ENCODE measurements at regions not wholly inside any gene's neighbourhood (a gene's known extent, or its start where the extent isn't known, plus 50 kb on each side); places are given as distances from the start of the nearest gene placed in this dataset.
A peak's percentile ranks its signal among the peaks of the same experiment; 100 is the strongest.

DNA sequence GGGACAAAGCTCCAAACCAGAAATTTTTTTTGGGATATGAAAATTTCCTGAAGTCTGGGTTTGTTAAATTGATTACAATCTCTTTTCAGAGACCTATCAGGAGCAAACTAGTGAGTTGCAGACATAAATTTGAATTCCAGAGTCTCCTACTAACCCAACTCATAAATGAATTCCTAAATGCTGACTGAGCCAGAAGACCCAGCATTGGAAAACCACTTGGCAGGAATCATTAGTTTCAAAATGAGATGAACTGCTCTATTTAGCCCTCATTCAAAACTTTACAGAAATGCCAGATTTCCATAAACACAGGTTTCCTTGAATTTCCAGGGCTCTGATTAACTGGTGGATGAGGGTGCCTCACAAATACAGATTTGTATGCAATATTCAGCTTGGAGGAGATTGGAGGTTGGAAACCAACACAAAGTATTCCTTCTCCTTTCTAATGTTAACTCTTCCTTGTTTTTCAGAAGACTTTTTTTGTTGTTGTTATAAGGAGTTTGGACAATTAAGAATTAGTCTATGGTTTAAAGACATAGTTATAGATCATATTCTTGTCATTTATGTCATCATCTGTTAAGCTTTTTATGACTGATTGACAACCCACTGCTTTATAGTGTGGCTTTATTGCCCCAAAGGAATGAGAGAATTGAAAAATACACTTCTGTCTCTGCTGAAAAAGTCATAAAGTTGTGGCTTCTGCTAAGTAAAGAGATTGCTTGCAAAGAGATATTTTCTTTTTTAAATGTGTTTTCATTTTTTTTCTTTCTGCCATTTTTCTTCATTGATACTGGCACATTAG, 222.8 kb downstream of the HLX start:
- peak; percentile 53 for DNase-seq

DNA sequence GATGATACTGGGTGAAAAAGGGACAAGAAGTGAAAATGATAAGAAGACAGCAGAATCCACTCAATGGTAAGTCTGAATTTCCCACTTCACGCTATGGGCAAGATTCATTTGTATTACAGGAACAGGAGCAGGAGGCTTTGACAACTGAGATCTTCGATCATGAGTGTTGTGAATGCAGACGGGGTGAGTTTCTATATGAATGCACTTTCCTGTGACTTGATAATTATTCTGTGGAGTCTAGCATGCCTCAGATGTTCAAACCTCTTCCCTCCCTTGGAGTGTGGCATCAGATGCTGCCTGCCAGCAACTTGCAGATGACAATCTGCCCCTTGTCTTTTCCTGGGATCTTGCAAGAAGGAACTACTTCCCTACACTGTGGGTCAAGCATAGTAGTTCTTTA, 225.4 kb downstream of the HLX start:
- DNase-seq = no peak

DNA sequence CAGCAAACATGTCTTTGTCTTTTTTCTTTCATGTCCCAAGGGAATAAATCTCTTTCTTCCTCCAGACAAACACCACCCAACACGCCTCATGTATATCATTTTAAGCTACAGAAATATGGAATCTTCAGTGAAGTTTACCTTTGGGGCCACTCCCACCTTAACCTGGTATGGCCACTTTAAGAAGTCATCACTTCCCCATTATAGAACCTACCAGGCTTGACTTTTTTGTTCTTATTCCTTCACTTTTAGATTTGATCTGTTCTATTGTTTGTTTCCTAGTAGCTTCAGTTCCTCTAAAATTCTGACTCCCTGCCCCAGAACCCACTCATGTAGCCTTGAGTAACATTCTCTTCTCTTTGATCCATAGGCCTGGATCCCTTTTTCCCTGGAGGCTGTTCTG, 226.3 kb downstream of the HLX start:
- no peak for DNase-seq

DNA sequence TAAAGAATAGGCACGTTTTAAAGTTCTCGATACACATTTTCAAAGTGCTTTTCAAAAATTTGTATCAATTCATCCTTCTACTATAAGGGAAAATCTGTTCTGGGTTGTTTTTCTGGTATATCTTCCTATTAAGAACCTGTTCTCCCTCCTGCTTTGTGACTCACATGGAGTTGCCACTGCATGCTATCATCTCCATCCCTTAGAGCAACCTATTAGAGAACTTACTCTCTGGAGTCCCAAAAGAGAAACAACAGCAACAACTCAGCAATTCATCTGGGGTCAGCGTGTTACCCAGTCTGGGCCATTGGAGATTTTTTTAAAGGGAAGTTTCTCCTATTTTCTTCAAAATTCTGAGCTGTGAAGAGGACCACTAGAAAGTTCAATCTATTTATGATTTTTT, 227.4 kb downstream of the HLX start:
- DNase-seq = no peak

DNA sequence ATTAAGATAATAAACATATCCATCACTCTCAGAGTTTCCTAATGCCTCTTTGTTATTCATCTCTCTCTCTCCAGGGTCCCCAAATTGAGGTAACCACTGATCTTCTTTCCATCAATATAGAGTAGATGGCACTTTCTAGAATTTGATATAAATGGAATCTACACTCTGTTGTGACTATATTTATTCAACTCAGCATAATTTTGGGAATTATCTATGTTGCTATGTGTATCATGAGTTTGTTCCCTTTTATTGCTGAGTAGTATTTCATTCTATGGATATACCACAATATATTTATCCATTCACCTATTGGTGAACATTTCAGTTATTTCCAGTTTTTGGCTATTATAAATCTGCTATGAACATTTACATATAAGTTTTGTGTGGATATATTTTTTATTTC, 230.7 kb downstream of the HLX start:
- no peak for DNase-seq

DNA sequence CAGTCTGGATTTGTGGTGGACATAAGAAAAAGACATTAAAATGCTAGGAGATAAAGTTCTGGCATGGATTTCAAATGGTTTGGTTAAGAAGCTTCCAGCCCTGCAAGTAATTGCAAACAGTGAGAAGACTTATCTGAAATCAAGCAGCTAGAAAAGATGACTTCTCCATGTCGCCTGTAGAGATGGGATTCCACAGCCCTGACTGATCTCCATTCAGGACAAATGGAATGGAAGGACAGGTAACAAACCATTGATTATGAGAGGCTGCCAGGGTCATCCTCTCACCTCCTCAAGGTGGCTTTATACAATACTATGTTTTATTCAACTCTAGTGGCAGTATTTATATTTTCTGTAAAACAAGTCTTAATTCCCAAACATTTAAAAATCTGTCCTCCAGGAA, 237.9 kb downstream of the HLX start:
- DNase-seq = no peak

DNA sequence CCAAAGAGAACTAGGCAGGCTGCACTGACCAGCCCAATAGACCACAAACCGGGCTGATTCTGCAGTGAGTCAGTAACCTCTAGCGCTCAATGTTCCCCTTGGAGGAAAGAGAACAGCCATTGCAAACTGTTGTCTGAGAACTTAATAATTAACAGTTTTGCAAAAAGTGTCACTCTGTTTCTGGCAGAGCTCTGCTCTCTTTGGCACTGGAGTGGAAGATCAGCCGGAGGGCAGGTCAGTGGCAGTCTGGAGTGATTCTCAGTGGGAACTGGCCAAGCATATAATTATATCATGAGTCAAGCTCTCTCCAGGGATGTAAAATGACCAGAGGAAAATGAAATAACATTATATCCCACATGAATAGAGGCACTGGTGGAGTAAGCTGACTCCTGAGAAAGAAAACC, 238.3 kb downstream of the HLX start:
- no peak for DNase-seq

DNA sequence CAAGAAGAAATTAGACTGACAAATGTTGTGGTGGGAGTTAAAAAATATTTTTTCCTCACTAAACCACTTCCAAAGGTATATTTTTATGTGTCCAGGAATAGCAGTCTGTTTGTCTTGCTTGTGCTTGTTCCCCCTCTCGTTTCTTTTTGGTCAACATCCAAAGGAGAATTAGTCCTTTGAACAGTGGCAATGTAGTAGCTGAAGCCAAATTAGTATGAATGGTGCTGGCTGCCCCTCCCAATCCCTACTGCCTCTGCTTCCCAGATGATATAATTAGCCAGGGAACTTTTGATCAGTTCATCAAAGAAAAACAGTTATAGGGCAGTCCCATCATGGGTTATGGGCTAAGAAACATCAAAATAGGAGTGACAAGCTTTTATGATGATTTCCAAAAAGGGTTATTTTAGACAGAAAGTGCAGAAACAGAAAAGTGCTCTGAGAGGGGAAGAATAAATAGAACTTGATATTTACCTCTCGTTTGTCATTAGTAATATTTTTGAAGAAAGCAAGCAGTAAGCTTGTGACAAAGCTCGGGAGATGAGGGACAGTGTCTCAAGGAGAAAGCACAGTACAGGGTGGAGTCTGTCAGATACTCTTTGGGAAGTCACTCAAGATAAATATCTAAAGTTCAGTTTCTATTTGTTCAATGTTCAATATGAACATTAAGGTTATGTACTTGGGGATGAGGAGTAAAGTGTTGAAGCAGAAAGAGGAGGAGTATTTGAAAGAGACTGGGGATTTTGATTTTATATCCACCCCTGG, 239.1 kb downstream of the HLX start:
- DNase-seq = no peak

DNA sequence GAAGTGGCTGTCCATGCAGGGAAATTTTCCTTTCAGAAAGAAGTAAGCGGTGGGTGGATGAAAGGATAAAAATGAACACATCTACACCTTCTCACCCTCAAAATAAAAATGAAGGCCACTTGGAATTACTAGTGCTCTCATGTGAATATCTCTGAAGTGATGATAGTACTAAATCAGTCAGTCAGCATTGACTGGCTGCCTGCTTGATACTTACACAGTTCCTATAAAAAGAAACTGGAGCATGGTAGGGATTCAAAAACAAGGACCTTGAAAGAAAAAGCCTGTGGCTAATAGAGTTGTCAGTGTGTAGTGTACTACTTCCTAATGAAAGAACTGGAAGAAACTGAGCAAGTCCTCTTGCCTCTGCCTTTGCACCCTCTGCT, 239.7 kb downstream of the HLX start:
- no peak for DNase-seq

DNA sequence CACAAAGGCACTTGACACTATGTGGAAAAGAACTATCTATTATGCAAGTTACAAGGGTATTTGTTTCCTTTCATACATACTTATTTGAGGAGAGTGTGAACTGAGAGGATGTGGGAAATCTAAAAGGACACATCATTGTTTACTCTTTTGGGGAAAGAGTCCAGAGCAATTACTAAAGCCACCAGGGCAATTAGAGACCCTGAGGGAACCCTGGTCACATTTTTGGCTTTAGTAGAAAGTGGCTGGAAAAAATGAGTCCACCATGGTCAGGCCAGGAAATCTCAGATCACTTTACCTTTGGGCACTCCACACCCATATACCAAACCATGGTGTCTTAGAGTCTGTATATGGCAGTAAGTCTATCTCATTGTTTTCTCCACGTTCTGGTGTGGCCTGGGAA, 243.3 kb downstream of the HLX start:
- DNase-seq = no peak

DNA sequence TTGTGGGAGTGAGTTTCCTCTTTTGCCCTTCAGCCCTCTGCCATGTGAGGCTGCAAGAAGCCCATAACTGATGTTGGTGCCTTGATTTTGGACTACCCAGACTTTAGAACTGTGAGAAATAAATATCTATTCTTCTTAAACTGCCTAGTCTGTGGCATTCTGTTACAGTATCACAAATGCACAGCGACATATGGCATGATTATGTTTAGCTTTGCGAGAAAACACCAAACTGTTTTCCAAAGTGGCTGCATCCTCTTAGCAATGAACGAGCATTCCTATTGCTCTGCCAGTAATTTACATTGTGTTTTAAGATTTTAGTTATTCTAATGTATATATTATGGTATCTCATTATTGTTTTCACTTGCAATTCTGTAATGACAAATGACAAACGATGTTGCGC, 246.7 kb downstream of the HLX start:
- no peak for DNase-seq

DNA sequence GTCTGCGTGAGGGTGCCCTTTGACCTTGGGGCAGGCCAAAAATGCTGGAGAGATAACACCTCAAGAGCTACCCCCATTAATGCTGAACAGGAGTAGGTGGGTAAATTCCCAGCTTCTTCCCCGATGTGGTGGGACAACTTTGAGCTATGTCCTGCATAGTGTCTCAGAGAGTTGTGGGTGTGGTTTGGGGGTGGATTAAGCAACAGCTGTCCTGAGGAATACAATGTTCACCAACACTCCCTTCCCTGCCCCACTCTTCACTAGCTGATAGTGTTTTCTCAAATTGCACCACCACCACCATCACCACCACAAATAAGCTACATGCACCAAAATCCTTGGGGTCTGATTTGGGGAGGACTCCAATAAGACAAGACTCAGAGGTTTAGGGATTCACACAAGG, 258.4 kb downstream of the HLX start:
- DNase-seq = no peak

DNA sequence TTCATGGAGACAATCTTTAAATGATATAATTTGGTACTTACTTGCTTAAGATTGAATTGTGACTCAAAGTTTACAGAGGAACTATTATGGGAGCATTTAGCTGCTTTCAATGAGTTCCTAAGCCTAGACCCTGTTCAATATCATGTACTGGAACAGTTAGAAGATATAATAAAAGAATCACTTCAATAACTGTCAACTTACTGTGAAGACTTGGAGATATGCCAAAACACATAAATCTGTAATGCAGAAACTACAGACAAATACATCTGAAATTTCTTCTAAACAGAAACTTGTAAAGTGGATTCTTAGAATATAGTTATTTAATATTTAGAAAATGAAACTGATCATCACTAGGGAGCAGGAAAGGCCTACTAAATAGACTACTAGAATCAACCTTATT, 259.3 kb downstream of the HLX start:
- no peak for DNase-seq

DNA sequence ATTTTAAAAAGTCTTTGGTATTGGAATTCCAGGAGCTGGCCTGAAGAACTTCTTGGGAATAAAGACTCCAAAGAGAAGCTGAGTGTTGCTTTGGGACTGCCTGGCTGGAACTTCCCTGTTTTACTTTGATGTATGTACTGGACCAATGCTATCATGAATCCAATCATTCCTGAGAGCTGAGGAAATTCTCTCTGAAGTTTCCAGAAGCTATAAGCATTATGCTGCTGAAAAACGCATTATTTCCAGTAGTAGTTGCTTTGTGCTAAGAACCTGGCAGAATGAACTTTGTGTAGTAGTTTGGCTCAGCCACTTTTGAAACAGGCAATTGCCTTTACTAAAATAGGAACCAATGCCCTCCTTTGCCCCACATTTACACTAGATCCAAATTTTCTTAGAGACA, 260.7 kb downstream of the HLX start:
- DNase-seq = no peak

DNA sequence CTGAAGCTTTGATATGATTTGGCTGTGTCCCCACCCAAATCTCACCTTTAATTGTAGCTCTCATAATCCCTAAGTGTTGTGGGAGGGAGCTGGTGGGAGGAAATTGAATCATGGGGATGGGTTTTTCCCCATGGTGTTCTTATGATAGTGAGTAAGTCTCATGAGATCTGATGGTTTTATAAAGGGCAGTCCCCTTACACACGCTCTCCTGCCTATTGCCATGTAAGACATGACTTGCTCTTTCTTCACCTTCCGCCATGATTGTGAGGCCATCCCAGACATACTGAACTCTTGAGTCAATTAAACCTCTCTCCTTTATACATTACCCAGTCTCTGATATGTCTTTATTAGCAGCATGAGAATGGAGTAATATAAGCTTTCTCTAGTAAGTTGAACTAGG, 261.9 kb downstream of the HLX start:
- DNase-seq = no peak

DNA sequence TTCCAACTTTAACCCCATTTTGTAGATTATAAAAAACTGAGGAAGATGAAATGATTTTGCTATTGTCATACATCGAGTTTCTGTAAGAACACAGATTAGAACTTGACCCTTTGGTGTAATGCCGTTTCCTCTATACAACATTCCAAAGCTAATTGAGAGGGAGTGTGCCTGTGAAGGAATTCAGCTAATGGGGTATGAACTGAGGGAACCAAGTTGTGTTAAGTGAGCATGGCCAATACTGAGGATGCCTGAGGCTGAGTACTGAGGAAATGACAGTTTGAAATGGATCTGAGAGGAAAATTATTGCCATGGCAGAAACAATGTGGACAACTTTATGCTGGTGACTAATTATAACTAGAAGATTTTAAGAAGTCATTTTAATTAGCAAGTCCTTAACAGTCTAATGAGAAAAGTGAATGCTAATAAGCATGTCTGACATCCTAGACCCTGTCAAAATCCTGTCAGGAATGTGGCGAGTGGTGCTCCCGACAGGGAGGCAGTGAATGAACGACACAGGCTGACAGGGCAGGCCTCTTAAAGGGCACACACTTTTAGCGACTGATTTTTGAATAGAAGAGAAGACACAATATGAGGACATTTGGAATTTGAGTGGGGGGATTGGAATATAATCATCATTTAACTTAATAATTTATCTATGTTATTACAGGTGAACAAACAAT, 262.5 kb downstream of the HLX start:
- no peak for DNase-seq

DNA sequence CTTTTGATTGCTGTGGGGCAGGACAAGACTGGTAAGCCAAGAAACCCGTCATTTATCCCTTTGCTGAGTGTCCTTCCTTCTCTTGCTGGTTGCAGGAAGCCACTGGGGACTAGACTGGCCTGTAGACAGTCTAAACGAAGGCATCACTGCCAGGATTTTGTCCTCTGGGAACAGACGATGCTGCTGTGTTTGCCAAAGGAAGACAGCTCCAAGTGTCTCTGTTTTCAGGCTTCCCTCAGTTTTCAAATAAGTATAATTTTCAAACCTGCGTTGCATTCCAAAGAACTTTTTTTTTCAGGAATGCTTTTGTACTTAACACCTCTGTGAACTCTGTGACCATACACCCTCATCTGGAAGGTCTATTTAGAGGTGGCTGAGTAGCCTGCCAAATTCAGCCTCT, 269.4 kb downstream of the HLX start:
- peak; percentile 53 for DNase-seq

DNA sequence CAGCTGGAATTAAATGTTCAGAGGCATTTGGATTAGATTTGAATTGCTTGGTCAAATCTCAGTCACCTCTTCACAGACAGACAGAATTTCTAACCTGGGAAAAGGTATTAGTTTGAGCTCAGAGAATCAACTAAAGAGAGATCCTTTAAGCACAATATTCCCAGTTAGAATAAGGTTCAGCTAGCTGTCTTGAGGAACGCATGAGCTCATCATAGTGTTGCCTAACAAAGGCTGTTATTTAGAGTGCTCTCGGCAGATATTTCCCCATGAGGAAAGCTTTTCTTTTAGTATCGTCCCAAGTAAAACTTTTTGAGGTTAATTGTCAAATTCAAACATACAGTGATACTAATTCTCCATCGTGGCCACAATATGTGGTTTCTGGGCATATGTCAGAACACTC, 269.9 kb downstream of the HLX start:
- peak; percentile 39 for DNase-seq

DNA sequence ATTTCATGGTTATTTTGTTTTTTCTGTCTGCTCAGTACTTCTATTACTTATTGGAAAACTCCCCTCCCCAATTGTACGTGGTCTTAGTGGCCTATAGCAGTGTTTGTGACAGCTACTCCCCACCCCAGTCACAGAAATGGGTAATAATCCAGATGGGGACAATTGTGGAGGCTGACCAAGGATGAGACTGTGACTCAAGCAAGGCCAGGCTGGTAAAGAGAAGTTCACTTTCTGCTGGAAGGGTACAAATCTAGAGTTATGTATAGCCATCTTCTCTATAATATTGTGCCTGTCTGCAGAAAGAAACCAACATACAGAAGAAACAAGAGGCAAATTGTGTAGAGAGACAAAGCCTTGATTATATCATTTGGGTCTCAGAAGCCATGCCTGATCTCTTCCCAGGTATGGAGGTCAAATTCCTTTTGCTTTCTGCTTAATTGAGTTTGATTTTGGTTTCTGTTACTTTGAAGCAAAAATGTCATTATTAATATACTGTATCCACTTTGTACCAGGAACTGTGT, 270.4 kb downstream of the HLX start:
- no peak for DNase-seq

DNA sequence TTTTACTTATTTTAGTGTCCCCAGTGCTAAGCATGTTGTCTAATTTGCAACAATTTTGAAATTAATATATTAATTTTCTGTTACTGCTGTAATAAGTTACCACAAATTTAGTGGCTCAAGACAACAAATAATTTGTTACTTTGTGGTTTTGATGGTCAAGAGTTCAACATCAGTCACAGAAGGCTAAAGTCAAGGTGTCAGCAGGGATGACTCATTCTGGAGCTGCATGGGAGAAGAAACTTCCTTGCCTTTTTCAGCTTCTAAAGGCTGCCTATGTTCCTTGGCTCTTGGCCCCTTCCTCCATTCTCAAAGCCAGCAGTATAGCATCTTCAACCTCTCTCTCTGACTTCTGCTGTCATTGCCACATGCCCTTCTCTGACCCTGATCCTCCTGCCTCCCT, 271.8 kb downstream of the HLX start:
- no peak for DNase-seq

DNA sequence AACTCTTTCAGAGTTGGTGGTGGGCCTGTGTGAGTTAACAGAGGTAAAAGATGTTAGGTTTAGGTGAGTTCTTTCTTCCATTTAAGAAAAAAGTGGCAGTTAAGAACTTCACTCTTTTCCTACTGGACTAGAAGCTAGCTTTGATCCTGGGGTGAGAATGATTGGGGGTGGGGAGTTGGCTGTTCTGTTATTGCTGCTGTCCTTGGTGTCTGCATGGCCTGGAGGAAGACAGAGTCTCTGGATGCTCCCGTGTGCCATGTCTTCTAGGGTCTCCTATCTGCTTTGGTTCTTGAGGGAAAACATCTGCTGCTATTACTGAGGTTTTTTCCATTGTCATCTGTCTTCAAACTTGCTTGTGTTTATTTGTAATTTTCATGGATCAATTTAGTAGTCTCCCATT, 275.7 kb downstream of the HLX start:
- no peak for DNase-seq

DNA sequence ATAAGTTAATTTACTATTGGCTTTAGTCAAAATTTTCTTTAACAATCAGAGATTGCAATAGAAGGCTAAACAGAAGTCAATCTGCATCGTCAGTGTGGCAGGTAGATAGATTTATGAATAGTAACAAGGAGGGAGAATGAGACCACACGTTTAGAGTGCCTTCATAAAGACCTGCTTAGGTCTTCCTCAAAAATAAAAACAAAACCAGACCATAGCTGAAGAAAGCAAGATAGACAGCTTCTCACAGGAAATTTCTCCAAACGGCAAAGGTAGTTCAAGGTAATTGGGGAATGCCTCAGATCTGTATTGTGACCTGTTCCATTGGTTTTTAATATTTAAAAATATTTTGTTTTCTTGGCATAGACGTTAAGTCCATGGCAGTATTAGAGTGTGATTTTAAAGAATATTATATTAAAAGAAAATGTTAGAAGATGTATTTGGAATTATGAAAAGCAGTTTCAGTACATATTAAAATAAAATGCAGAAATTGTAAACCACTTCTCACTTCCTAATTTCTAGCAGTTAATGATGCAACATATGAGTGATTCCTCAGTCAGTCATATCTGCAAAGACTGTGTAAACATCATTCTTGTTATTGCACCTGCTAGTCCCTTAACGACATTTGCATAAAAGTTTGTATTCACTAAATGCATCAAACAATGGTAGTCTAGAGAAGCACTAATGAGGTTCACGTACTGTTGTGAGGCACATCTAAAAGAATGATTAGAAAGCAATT, 278.0 kb downstream of the HLX start:
- DNase-seq = no peak
